K562 (cell line): ENCODE measurements at regions not wholly inside any gene's neighbourhood (a gene's known extent, or its start where the extent isn't known, plus 50 kb on each side); places are given as distances from the start of the nearest gene placed in this dataset.

Experiments
- ATAC-seq: fragments of 200-7000 bp; cut with Tn5 transposase; 3 replicates; pipeline ENCODE4 v1.9.1; 2020; ENCODE audit warnings: moderate library complexity
- BruUV-seq: library from RNA; stranded (reverse); fragments of 400-500 nt; replicated peaks from 2 replicates; lab custom pipeline; 2021; lab: Mats Ljungman, UMichigan
- CTCF ChIA-PET: fragments of 300-600 bp; formaldehyde crosslinking; extraction: SDS; loops from one replicate; lab custom pipeline; 2021; ENCODE audit warnings: low intra/inter-chr PET ratio; lab: Yijun Ruan, JAX
- POLR2A ChIA-PET: fragments of 300-600, 350-650 bp; sonication (Branson Sonifier 250); formaldehyde crosslinking; extraction: SDS; loops from one replicate; lab custom pipeline; 2021; ENCODE audit warnings: antibody characterized with exemption, inconsistent platforms; lab: Yijun Ruan, JAX
- DNase-seq, 4 experiments: peaks; one replicate each; pipeline versions ENCODE4 v3.0.0 to v3.0.0-alpha.2; 2011 to 2018; ENCODE audit warnings: low spot score in 3 of 4, mixed read lengths in 3 of 4; ENCODE audit errors: extremely low read depth in 1 of 4
- FAIRE-seq: peaks from 2 replicates; lab custom pipeline; 2011; peaks lifted over from hg19 to GRCh38; lab: Jason Lieb, UNC
- H2AFZ ChIP-seq: 2 replicates; pipeline ENCODE4 v1.6.0; 2011; ENCODE audit warnings: low read depth, low read length, control low read depth, inconsistent platforms
- H3K27ac ChIP-seq: fragments of 200-600 bp; 3 replicates; pipeline ENCODE4 v1.8.0; 2011; ENCODE audit warnings: low read depth, mild to moderate bottlenecking, control low read depth, inconsistent platforms, low read length, moderate library complexity, mixed read lengths; ENCODE audit errors: extremely low read depth
- H3K27me3 ChIP-seq, 2 experiments: fragments of 300-600 bp in 1 of 2; 2 replicates in 1 of 2; 3 replicates in 1 of 2; pipeline versions ENCODE4 v1.6.0 to v1.8.0; 2011; ENCODE audit warnings: inconsistent platforms in 2 of 2, low read length in 2 of 2, mild to moderate bottlenecking in 1 of 2, mixed read lengths in 1 of 2, moderate library complexity in 1 of 2; ENCODE audit not compliant: control insufficient read depth in 2 of 2, insufficient read depth in 2 of 2
- H3K36me3 ChIP-seq: fragments of 300-600 bp; 3 replicates; pipeline ENCODE4 v1.8.0; 2011; ENCODE audit warnings: mild to moderate bottlenecking, low read length, inconsistent platforms; ENCODE audit not compliant: control insufficient read depth, insufficient read depth
- H3K4me1 ChIP-seq, 2 experiments: fragments of 200-600 bp in 1 of 2; replicated peaks in 1 of 2; 2 replicates in 1 of 2; 3 replicates in 1 of 2; pipeline versions ENCODE4 v1.5.1 to v1.8.0; 2011; ENCODE audit warnings: inconsistent platforms in 2 of 2, low read length in 2 of 2, mild to moderate bottlenecking in 1 of 2, mixed read lengths in 1 of 2, moderate library complexity in 1 of 2; ENCODE audit not compliant: control insufficient read depth in 2 of 2, insufficient read depth in 2 of 2
- H3K4me2 ChIP-seq: 2 replicates; pipeline ENCODE4 v1.6.1; 2011; ENCODE audit warnings: low read length, control low read depth, inconsistent platforms, mixed read lengths; ENCODE audit not compliant: insufficient read depth
- H3K4me3 ChIP-seq: fragments of 200-600 bp; sonication (generic), shearing (Covaris generic); 2 replicates; pipeline ENCODE4 v1.5.1; 2016; ENCODE audit warnings: control low read depth, inconsistent platforms
- H3K79me2 ChIP-seq: fragments of 200-600 bp; 3 replicates; pipeline ENCODE4 v1.8.0; 2011; ENCODE audit warnings: low read length, inconsistent platforms; ENCODE audit not compliant: control insufficient read depth, insufficient read depth
- H3K9ac ChIP-seq, 2 experiments: 2 replicates each; pipeline versions ENCODE4 v1.6.0 to v1.6.1; 2011; ENCODE audit warnings: low read depth in 2 of 2, low read length in 2 of 2, control low read depth in 1 of 2, inconsistent platforms in 1 of 2, mild to moderate bottlenecking in 1 of 2, mixed read lengths in 1 of 2; ENCODE audit not compliant: insufficient read depth in 1 of 2
- H3K9me1 ChIP-seq: one replicate; pipeline ENCODE4 v1.6.0; 2011; ENCODE audit warnings: inconsistent platforms, mild to moderate bottlenecking, low read length, moderate library complexity; ENCODE audit not compliant: control insufficient read depth, insufficient read depth
- H3K9me3 ChIP-seq: replicated peaks from 2 replicates; pipeline ENCODE4 v1.5.1; 2011; ENCODE audit warnings: low read depth, low read length, inconsistent platforms; ENCODE audit not compliant: control insufficient read depth, insufficient read depth
- H4K20me1 ChIP-seq: replicated peaks from 2 replicates; pipeline ENCODE4 v1.6.1; 2011; ENCODE audit warnings: low read length, inconsistent platforms, mixed read lengths; ENCODE audit not compliant: control insufficient read depth, insufficient read depth
- CC2D1A ChIP-seq: fragments of 450-650 bp; IDR thresholded peaks from 2 replicates; pipeline ENCODE4 v1.6.1; 2017; ENCODE audit warnings: mild to moderate bottlenecking
- JUND ChIP-seq, 2 experiments: IDR thresholded peaks; 2 replicates in 1 of 2; 3 replicates in 1 of 2; pipeline ENCODE4 v1.6.1; 2011; ENCODE audit warnings: borderline replicate concordance in 2 of 2, low read depth in 2 of 2, low read length in 2 of 2, improper control_type of control experiment in 1 of 2, missing biosample characterization in 1 of 2, missing genetic modification characterization in 1 of 2, missing genetic modification reagents in 1 of 2
- MEF2A ChIP-seq: IDR thresholded peaks from 2 replicates; pipeline ENCODE4 v1.6.1; 2011; ENCODE audit warnings: low read depth, mild to moderate bottlenecking, low read length, moderate library complexity; ENCODE audit not compliant: control insufficient read depth
- U2AF2 ChIP-seq: fragments of 200-400 bp; formaldehyde crosslinking; optimal IDR thresholded peaks from 2 replicates; pipeline ENCODE3; 2017; ENCODE audit warnings: low read depth, mild to moderate bottlenecking, low read length
- ZNF41 ChIP-seq: fragments of 250-450 bp; sonication (Bioruptor Pico); conservative IDR thresholded peaks from 2 replicates; pipeline ENCODE4 v1.4.0; 2020; ENCODE audit warnings: mild to moderate bottlenecking
- ZNF764 ChIP-seq: fragments of 250-450 bp; sonication (Bioruptor Pico); IDR thresholded peaks from 2 replicates; pipeline ENCODE4 v1.4.0; 2020; ENCODE audit warnings: low read depth, mild to moderate bottlenecking, moderate library complexity
- WGBS: fragments of 100-300 bp; shearing (Covaris generic); methylation state at CpG from one replicate; pipeline ENCODE4 v1.1.6; 2016; ENCODE audit warnings: low coverage, mixed read lengths; ENCODE audit not compliant: insufficient coverage; ENCODE audit errors: missing lambda C conversion rate; 5-methylcytosine and 5-hydroxymethylcytosine counted together
- in situ Hi-C: fragments of 300-500 bp; cut with MboI; formaldehyde crosslinking; loops from 4 replicates; pipeline ENCODE4 v1.15.0; 2018; ENCODE audit warnings: inconsistent platforms, mixed read lengths
- intact Hi-C: fragments of 100-400 bp; cut with micrococcal nuclease; formaldehyde crosslinking; loops from 2 replicates; pipeline ENCODE4 v1.14.2; 2022
- TF ChIP-seq, protein P1 (sequence below), 3 experiments: fragments of 200-800 bp in 1 of 3; sonication (Bioruptor generic) in 1 of 3; sonication (generic) in 1 of 3; formaldehyde crosslinking in 1 of 3; IDR thresholded peaks; 2 replicates each; pipeline versions ENCODE4 v1.6.1 to v1.8.0; 2016 to 2022; ENCODE audit warnings: mild to moderate bottlenecking in 2 of 3, missing compliant biosample characterization in 2 of 3, missing genetic modification characterization in 2 of 3, missing genetic modification reagents in 1 of 3

DNA sequence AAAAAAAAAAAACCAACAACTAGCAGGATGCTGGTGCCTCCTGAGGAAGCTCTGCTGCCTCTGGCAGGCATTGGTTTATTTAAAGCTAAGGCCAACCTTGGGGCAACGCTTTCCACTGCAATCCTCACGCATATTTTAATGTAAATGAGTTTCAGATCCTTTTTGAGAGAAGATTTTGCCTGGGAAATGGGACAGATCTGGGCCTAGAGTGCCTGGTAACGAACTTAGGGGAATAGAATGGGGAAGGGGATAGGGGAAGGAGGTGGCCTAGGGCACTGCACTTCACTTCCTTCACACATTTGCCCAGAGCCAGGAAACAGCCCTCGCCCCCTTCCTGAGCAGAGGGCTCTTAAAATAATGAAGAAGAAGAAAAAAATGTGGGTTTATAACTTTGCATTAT lies 132.7 kb upstream of the TMEM170B start:
- ATAC-seq (no peak), DNase-seq (no peak), FAIRE-seq (no peak)
- Histone ChIP-seq H3K27ac (no peak overlapping the region), H3K79me2 (no peaks in the 10 kb centered on the region), H3K9ac (no peak overlapping the region), H3K4me3 (no peak overlapping the region), H3K36me3 (no peaks in the 10 kb centered on the region), H3K4me1 (peaks cover 0 to 7% of the 10 kb centered on the region in 2 experiments; a peak in 1 of 5 replicates), H3K27me3 (peaks cover 3 to 12% of the 10 kb centered on the region in 2 experiments; a peak in 2 of 5 replicates), H4K20me1 (no peaks in the 10 kb centered on the region), H3K9me1 (no peaks in the 10 kb centered on the region), H3K9me3 (no peaks in the 10 kb centered on the region), H3K4me2 (no peak overlapping the region), H2AFZ (no peak overlapping the region)
- BruUV-seq, result no TSS peak
- ChIA-PET CTCF (no interaction called here), POLR2A (no interaction called here)
- TF ChIP-seq ZNF41 (CRISPR knock-in tag) (no peak), ZNF764 (CRISPR knock-in tag) (no peak), U2AF2 (no peak), MEF2A (no peak), JUND (IDR thresholded peaks at IDR 0.05; ENCODE audit: borderline replicate concordance, low read depth, low read length) (no peak), JUND (tag; IDR thresholded peaks at IDR 0.05; ENCODE audit: borderline replicate concordance, low read depth, low read length) (no peak), CC2D1A (no peak)
- TF ChIP-seq, protein P1, sequence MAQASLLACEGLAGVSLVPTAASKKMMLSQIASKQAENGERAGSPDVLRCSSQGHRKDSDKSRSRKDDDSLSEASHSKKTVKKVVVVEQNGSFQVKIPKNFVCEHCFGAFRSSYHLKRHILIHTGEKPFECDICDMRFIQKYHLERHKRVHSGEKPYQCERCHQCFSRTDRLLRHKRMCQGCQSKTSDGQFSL (CRISPR knock-in tag; IDR thresholded peaks at IDR 0.05), result no peak
- TF ChIP-seq, protein P1 (tag; IDR thresholded peaks at IDR 0.05), result no peak
- WGBS, result 3% methylated on average over 4 of the region's 4 CpGs
- intact Hi-C loops (no loop called here), in situ Hi-C loops (no loop called here)
